Loucy (cell line): ENCODE measurements at regions not wholly inside any gene's neighbourhood (a gene's known extent, or its start where the extent isn't known, plus 50 kb on each side); places are given as distances from the start of the nearest gene placed in this dataset.

ENCODE experiments used
- H2AFZ ChIP-seq: fragments of 200-600 bp; sonication (generic); 2 replicates; pipeline ENCODE4 v1.6.0; 2016; ENCODE audit warnings: antibody characterized with exemption, mild to moderate bottlenecking, low read length, moderate library complexity
- H3F3A ChIP-seq: fragments of 200-600 bp; 2 replicates; pipeline ENCODE4 v1.6.0; 2016; ENCODE audit warnings: antibody characterized with exemption, low read depth, mild to moderate bottlenecking
- H3K27me3 ChIP-seq: fragments of 200-600 bp; sonication (generic); 2 replicates; pipeline ENCODE4 v1.6.1; 2014; ENCODE audit warnings: low read length, mild to moderate bottlenecking; ENCODE audit not compliant: insufficient read depth, poor library complexity, severe bottlenecking
- H3K36me3 ChIP-seq: fragments of 200-600 bp; sonication (generic); 2 replicates; pipeline ENCODE4 v1.6.1; 2016; ENCODE audit warnings: low read length; ENCODE audit not compliant: insufficient read depth
- H3K4me1 ChIP-seq: fragments of 200-600 bp; sonication (generic); 2 replicates; pipeline ENCODE4 v1.5.1; 2014; ENCODE audit warnings: low read length, mild to moderate bottlenecking; ENCODE audit not compliant: insufficient read depth, poor library complexity, severe bottlenecking
- H3K4me2 ChIP-seq: fragments of 200-600 bp; sonication (generic); 2 replicates; pipeline ENCODE4 v1.6.0; 2014; ENCODE audit warnings: antibody characterized with exemption, low read length, low read depth, mild to moderate bottlenecking; ENCODE audit not compliant: poor library complexity, severe bottlenecking
- H3K4me3 ChIP-seq: fragments of 200-600 bp; sonication (generic); 2 replicates; pipeline ENCODE4 v1.5.1; 2014; ENCODE audit warnings: low read length, mild to moderate bottlenecking, mixed read lengths; ENCODE audit not compliant: poor library complexity, severe bottlenecking
- H3K79me2 ChIP-seq: fragments of 200-600 bp; sonication (generic); 2 replicates; pipeline ENCODE4 v1.6.1; 2014; ENCODE audit warnings: low read length; ENCODE audit not compliant: insufficient read depth
- H3K9ac ChIP-seq: fragments of 200-600 bp; sonication (generic); 2 replicates; pipeline ENCODE4 v1.6.0; 2014; ENCODE audit warnings: mild to moderate bottlenecking, low read depth, low read length, moderate library complexity; ENCODE audit not compliant: poor library complexity, severe bottlenecking
- H3K9me2 ChIP-seq: fragments of 200-600 bp; sonication (generic); replicated peaks from 2 replicates; pipeline ENCODE4 v1.6.1; 2016; ENCODE audit warnings: low read depth, low read length, mixed read lengths
- H3K9me3 ChIP-seq: fragments of 200-600 bp; sonication (generic); 2 replicates; pipeline ENCODE4 v1.6.1; 2014; ENCODE audit warnings: mild to moderate bottlenecking, antibody characterized with exemption, low read length, low read depth; ENCODE audit not compliant: insufficient read depth
- H4K20me1 ChIP-seq: fragments of 200-600 bp; sonication (generic); 2 replicates; pipeline ENCODE4 v1.6.0; 2014; ENCODE audit warnings: antibody characterized with exemption, low read length, mild to moderate bottlenecking; ENCODE audit not compliant: insufficient read depth, poor library complexity, severe bottlenecking
- EZH2phosphoT487 ChIP-seq: fragments of 200-600 bp; IDR thresholded peaks from 2 replicates; pipeline ENCODE4 v1.6.1; 2018; ENCODE audit warnings: antibody characterized with exemption, mild to moderate bottlenecking, moderate library complexity, borderline replicate concordance
- TF ChIP-seq, protein P1 (sequence below): fragments of 200-600 bp; sonication (generic); conservative IDR thresholded peaks from 2 replicates; pipeline ENCODE4 v1.5.1; 2014; ENCODE audit warnings: mild to moderate bottlenecking, antibody characterized with exemption, low read length

- Histone ChIP-seq H3K9me3 (peaks cover 17% of the 10 kb centered on the region; the same call in 1 of the 2 replicates), H3F3A (peaks cover 4% of the 10 kb centered on the region), H3K4me3 (no peak overlapping the region), H2AFZ (no peak overlapping the region), H3K79me2 (no peaks in the 10 kb centered on the region), H3K9ac (no peak overlapping the region), H4K20me1 (no peaks in the 10 kb centered on the region), H3K4me1 (peaks cover 43% of the 10 kb centered on the region), H3K9me2 (no peaks in the 10 kb centered on the region), H3K27me3 (no peaks in the 10 kb centered on the region), H3K36me3 (no peaks in the 10 kb centered on the region), H3K4me2 (no peak overlapping the region)
- TF ChIP-seq, protein P1, sequence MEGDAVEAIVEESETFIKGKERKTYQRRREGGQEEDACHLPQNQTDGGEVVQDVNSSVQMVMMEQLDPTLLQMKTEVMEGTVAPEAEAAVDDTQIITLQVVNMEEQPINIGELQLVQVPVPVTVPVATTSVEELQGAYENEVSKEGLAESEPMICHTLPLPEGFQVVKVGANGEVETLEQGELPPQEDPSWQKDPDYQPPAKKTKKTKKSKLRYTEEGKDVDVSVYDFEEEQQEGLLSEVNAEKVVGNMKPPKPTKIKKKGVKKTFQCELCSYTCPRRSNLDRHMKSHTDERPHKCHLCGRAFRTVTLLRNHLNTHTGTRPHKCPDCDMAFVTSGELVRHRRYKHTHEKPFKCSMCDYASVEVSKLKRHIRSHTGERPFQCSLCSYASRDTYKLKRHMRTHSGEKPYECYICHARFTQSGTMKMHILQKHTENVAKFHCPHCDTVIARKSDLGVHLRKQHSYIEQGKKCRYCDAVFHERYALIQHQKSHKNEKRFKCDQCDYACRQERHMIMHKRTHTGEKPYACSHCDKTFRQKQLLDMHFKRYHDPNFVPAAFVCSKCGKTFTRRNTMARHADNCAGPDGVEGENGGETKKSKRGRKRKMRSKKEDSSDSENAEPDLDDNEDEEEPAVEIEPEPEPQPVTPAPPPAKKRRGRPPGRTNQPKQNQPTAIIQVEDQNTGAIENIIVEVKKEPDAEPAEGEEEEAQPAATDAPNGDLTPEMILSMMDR = no peak
- no peak for TF ChIP-seq EZH2phosphoT487
These were observed 78.6 kb upstream of the SLC22A16 start for GRCh38 chr6:110554966-110555460.

DNA sequence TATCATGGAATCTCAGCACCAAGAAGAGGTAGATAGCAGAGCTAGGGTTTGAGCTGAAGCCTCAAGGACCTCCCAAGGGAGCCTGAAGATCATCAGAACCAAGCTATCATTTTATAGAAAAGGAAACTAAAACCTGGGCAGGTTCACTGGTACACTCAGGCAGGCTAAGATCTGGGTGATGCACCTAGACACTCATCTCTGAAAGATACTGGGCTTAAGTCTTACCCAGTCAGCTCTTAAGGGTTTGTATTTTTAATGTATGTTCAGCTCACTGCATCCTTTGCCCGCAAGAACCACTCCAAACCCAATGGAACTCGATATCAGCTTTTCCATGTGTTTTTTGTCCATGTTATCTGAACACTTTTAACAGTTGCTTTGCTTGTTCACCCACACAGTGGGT, 78.0 kb upstream of the SLC22A16 start:
- H3K4me3 ChIP-seq = no peak overlapping the region
- H3K36me3 ChIP-seq = no peaks in the 10 kb centered on the region
- peaks cover 16% of the 10 kb centered on the region; the same call in 1 of the 2 replicates for H3K9me3 ChIP-seq
- no peak overlapping the region for H3K4me2 ChIP-seq
- no peak overlapping the region for H3K9ac ChIP-seq
- H2AFZ ChIP-seq = no peak overlapping the region
- H4K20me1 ChIP-seq = no peaks in the 10 kb centered on the region
- H3K79me2 ChIP-seq = no peaks in the 10 kb centered on the region
- no peaks in the 10 kb centered on the region for H3K27me3 ChIP-seq
- H3K9me2 ChIP-seq = no peaks in the 10 kb centered on the region
- peaks cover 37% of the 10 kb centered on the region for H3K4me1 ChIP-seq
- H3F3A ChIP-seq = no peaks in the 10 kb centered on the region
- TF ChIP-seq, protein P1 = no peak
- TF ChIP-seq EZH2phosphoT487 = no peak

DNA sequence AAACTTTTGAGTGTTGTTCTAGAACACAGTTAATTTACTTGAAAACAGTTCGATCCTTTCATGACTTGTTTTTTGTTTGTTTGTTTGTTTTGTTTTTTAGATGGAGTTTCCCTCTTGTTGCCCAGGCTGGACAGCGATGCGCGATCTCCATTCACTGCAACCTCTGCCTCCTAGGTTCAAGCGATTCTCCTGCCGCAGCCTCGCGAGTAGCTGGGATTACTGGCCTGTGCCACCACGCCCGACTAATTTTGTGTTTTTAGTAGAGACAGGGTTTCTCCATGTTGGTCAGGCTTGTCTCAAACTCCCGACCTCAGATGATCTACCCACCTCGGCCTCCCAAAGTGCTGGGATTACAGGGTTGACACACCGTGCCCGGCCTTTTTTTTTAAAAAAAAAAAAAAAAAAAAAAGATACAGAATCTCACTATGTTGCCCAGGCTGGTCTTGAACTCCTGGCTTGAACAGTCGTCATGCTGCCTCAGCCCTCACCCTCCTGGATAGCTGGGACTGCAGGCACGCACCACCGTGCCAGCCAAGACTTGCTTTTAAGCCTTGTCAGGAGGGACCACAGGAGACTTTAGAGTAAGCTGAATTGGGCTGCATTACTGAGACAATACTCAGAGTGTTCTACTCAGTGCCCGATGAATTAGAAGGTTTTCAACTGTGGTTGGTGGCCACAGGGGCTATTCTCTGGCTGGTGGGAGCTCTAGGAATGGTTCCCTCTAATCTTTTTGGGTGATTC, 76.7 kb upstream of the SLC22A16 start:
- H3K4me2 ChIP-seq = no peak overlapping the region
- H3K9me3 ChIP-seq = peaks cover 12% of the 10 kb centered on the region; the same call in 1 of the 2 replicates
- no peak overlapping the region for H3K9ac ChIP-seq
- H3F3A ChIP-seq = no peaks in the 10 kb centered on the region
- H3K4me3 ChIP-seq = no peak overlapping the region
- H3K27me3 ChIP-seq = no peaks in the 10 kb centered on the region
- H3K79me2 ChIP-seq = no peaks in the 10 kb centered on the region
- no peak overlapping the region for H2AFZ ChIP-seq
- H3K4me1 ChIP-seq = peaks cover 31% of the 10 kb centered on the region
- TF ChIP-seq, protein P1 = no peak
- TF ChIP-seq EZH2phosphoT487 = no peak
- no peaks in the 10 kb centered on the region for H3K36me3 ChIP-seq
- no peaks in the 10 kb centered on the region for H4K20me1 ChIP-seq
- no peaks in the 10 kb centered on the region for H3K9me2 ChIP-seq
